ENCODE measurements at regions not wholly inside any gene's neighbourhood (a gene's known extent, or its start where the extent isn't known, plus 50 kb on each side); places are given as distances from the start of the nearest gene placed in this dataset.

- no peak for TF ChIP-seq CTCF (conservative IDR thresholded peaks at IDR 0.05)
- DNase-seq (ENCODE audit: low read depth, low spot score) = no peak
- Mint-ChIP-seq H3K4me3 (no peak overlapping the region), H3K9me3 (peaks cover 25% of the 10 kb centered on the region), H3K36me3 (ENCODE audit: low read depth) (peaks cover 18% of the 10 kb centered on the region), H3K4me1 (no peaks in the 10 kb centered on the region), H3K27me3 (ENCODE audit: low read depth) (no peaks in the 10 kb centered on the region), H3K27ac (ENCODE audit: unreplicated experiment) (no peak overlapping the region)
Observed at GRCh38 chr1:184302346-184302745, 84.5 kb upstream of the C1orf21 start.

- Mint-ChIP-seq H3K27ac (ENCODE audit: unreplicated experiment) (no peak overlapping the region), H3K27me3 (ENCODE audit: low read depth) (peaks cover 2% of the 10 kb centered on the region), H3K36me3 (ENCODE audit: low read depth) (peaks cover 19% of the 10 kb centered on the region), H3K4me1 (no peaks in the 10 kb centered on the region), H3K9me3 (peaks cover 21% of the 10 kb centered on the region), H3K4me3 (no peak overlapping the region)
- no peak for DNase-seq (ENCODE audit: low read depth, low spot score)
- no peak for TF ChIP-seq CTCF (conservative IDR thresholded peaks at IDR 0.05)
Observed at GRCh38 chr1:184310157-184310819, 76.5 kb upstream of the C1orf21 start.

- no peaks in the 10 kb centered on the region for H3K4me1 Mint-ChIP-seq
- H3K9me3 Mint-ChIP-seq = peaks cover 12% of the 10 kb centered on the region
- no peak overlapping the region for H3K4me3 Mint-ChIP-seq
- peaks cover 2% of the 10 kb centered on the region for H3K27me3 Mint-ChIP-seq (ENCODE audit: low read depth)
- no peak overlapping the region for H3K27ac Mint-ChIP-seq (ENCODE audit: unreplicated experiment)
- DNase-seq (ENCODE audit: low read depth, low spot score) = no peak
- TF ChIP-seq CTCF (conservative IDR thresholded peaks at IDR 0.05) = no peak
- H3K36me3 Mint-ChIP-seq (ENCODE audit: low read depth) = peaks cover 14% of the 10 kb centered on the region
Observed at GRCh38 chr1:184311580-184311979, 75.2 kb upstream of the C1orf21 start.

- H3K27ac Mint-ChIP-seq (ENCODE audit: unreplicated experiment) = no peak overlapping the region
- H3K27me3 Mint-ChIP-seq (ENCODE audit: low read depth) = peaks cover 2% of the 10 kb centered on the region
- no peaks in the 10 kb centered on the region for H3K4me1 Mint-ChIP-seq
- no peak overlapping the region for H3K4me3 Mint-ChIP-seq
- no peaks in the 10 kb centered on the region for H3K9me3 Mint-ChIP-seq
- no peaks in the 10 kb centered on the region for H3K36me3 Mint-ChIP-seq (ENCODE audit: low read depth)
- no peak for TF ChIP-seq CTCF (conservative IDR thresholded peaks at IDR 0.05)
- DNase-seq (ENCODE audit: low read depth, low spot score) = no peak
Observed at GRCh38 chr1:184315254-184315653, 71.6 kb upstream of the C1orf21 start.

- Mint-ChIP-seq H3K4me3 (no peak overlapping the region), H3K27ac (ENCODE audit: unreplicated experiment) (no peak overlapping the region), H3K4me1 (peaks cover 8% of the 10 kb centered on the region), H3K27me3 (ENCODE audit: low read depth) (peaks cover 2% of the 10 kb centered on the region), H3K36me3 (ENCODE audit: low read depth) (no peaks in the 10 kb centered on the region), H3K9me3 (no peaks in the 10 kb centered on the region)
- DNase-seq (ENCODE audit: low read depth, low spot score) = no peak
- no peak for TF ChIP-seq CTCF (conservative IDR thresholded peaks at IDR 0.05)
Observed at GRCh38 chr1:184319879-184320278, 67.0 kb upstream of the C1orf21 start.
